ENCODE measurements at regions not wholly inside any gene's neighbourhood (a gene's known extent, or its start where the extent isn't known, plus 50 kb on each side); places are given as distances from the start of the nearest gene placed in this dataset.

GRCh38 chr11:103530257-103530656 is 421.0 kb downstream of the DYNC2H1 start:
- DNase-seq = no peak

GRCh38 chr11:103532133-103532788 is 423.0 kb downstream of the DYNC2H1 start:
- peak; percentile 68 for DNase-seq

GRCh38 chr11:103534191-103534590 is 425.0 kb downstream of the DYNC2H1 start:
- DNase-seq = no peak

- no peak for DNase-seq
These were observed 425.7 kb downstream of the DYNC2H1 start for GRCh38 chr11:103534959-103535358.

GRCh38 chr11:103536335-103536722 is 427.1 kb downstream of the DYNC2H1 start:
- no peak for DNase-seq

GRCh38 chr11:103537904-103538502 is 428.8 kb downstream of the DYNC2H1 start:
- no peak for DNase-seq

- DNase-seq = no peak
These were observed 429.9 kb downstream of the DYNC2H1 start for GRCh38 chr11:103539166-103539565.

- no peak for DNase-seq
These were observed 432.1 kb downstream of the DYNC2H1 start for GRCh38 chr11:103541186-103541795.

GRCh38 chr11:103542851-103543250 is 433.6 kb downstream of the DYNC2H1 start:
- no peak for DNase-seq

GRCh38 chr11:103543456-103543855 is 434.2 kb downstream of the DYNC2H1 start:
- DNase-seq = no peak

- no peak for DNase-seq
These were observed 435.6 kb downstream of the DYNC2H1 start for GRCh38 chr11:103544874-103545273.

GRCh38 chr11:103545551-103545950 is 436.3 kb downstream of the DYNC2H1 start:
- no peak for DNase-seq

GRCh38 chr11:103546236-103546635 is 437.0 kb downstream of the DYNC2H1 start:
- DNase-seq = no peak

- no peak for DNase-seq
These were observed 437.8 kb downstream of the DYNC2H1 start for GRCh38 chr11:103547024-103547423.

GRCh38 chr11:103547691-103548090 is 438.5 kb downstream of the DYNC2H1 start:
- DNase-seq = no peak

GRCh38 chr11:103548838-103549237 is 439.6 kb downstream of the DYNC2H1 start:
- no peak for DNase-seq

GRCh38 chr11:103550811-103551210 is 441.6 kb downstream of the DYNC2H1 start:
- no peak for DNase-seq

- DNase-seq = no peak
These were observed 442.9 kb downstream of the DYNC2H1 start for GRCh38 chr11:103552086-103552485.

- no peak for DNase-seq
These were observed 446.9 kb downstream of the DYNC2H1 start for GRCh38 chr11:103556171-103556570.

- no peak for DNase-seq
These were observed 456.9 kb downstream of the DYNC2H1 start for GRCh38 chr11:103566116-103566515.

GRCh38 chr11:103581760-103582159 is 454.7 kb upstream of the DDI1 start:
- no peak for DNase-seq

GRCh38 chr11:103582351-103582909 is 454.0 kb upstream of the DDI1 start:
- DNase-seq = no peak

- no peak for DNase-seq
These were observed 452.4 kb upstream of the DDI1 start for GRCh38 chr11:103584021-103584420.

- no peak for DNase-seq
These were observed 451.7 kb upstream of the DDI1 start for GRCh38 chr11:103584720-103585119.

Measured in NCI-H226 (cell line).